ENCODE measurements at regions not wholly inside any gene's neighbourhood (a gene's known extent, or its start where the extent isn't known, plus 50 kb on each side); places are given as distances from the start of the nearest gene placed in this dataset.

GRCh38 chr1:245095903-245096302, 58.9 kb upstream of the KIF26B start:
- Histone ChIP-seq H3K9me2 (replicated peaks; ENCODE audit: low read depth, low read length) (no peaks in the 10 kb centered on the region), H3K79me2 (ENCODE audit: insufficient read depth, low read length) (no peaks in the 10 kb centered on the region), H3K27me3 (ENCODE audit: insufficient read depth, low read length, poor library complexity, severe bottlenecking) (no peaks in the 10 kb centered on the region), H4K20me1 (ENCODE audit: insufficient read depth, low read length, poor library complexity, severe bottlenecking) (no peaks in the 10 kb centered on the region), H2AFZ (ENCODE audit: low read length) (no peak overlapping the region), H3K9me3 (ENCODE audit: insufficient read depth, low read depth, low read length) (no peaks in the 10 kb centered on the region), H3K4me1 (ENCODE audit: insufficient read depth, low read length, poor library complexity, severe bottlenecking) (no peaks in the 10 kb centered on the region), H3K4me3 (ENCODE audit: low read length, poor library complexity, severe bottlenecking) (no peak overlapping the region), H3K36me3 (ENCODE audit: insufficient read depth, low read length) (no peaks in the 10 kb centered on the region), H3F3A (ENCODE audit: low read depth) (no peaks in the 10 kb centered on the region), H3K9ac (ENCODE audit: low read depth, low read length, poor library complexity, severe bottlenecking) (no peak overlapping the region), H3K4me2 (ENCODE audit: low read depth, low read length, poor library complexity, severe bottlenecking) (no peak overlapping the region)
- TF ChIP-seq CTCF (conservative IDR thresholded peaks at IDR 0.05; ENCODE audit: low read length) (no peak), EZH2phosphoT487 (IDR thresholded peaks at IDR 0.05; ENCODE audit: borderline replicate concordance) (no peak)

GRCh38 chr1:245094954-245095353, 59.8 kb upstream of the KIF26B start:
- Histone ChIP-seq H3K4me3 (ENCODE audit: low read length, poor library complexity, severe bottlenecking) (no peak overlapping the region), H3K36me3 (ENCODE audit: insufficient read depth, low read length) (no peaks in the 10 kb centered on the region), H3K4me1 (ENCODE audit: insufficient read depth, low read length, poor library complexity, severe bottlenecking) (no peaks in the 10 kb centered on the region), H3K9me3 (ENCODE audit: insufficient read depth, low read depth, low read length) (no peaks in the 10 kb centered on the region), H3K9me2 (replicated peaks; ENCODE audit: low read depth, low read length) (no peaks in the 10 kb centered on the region), H3F3A (ENCODE audit: low read depth) (no peaks in the 10 kb centered on the region), H4K20me1 (ENCODE audit: insufficient read depth, low read length, poor library complexity, severe bottlenecking) (no peaks in the 10 kb centered on the region), H2AFZ (ENCODE audit: low read length) (no peak overlapping the region), H3K9ac (ENCODE audit: low read depth, low read length, poor library complexity, severe bottlenecking) (no peak overlapping the region), H3K4me2 (ENCODE audit: low read depth, low read length, poor library complexity, severe bottlenecking) (no peak overlapping the region), H3K79me2 (ENCODE audit: insufficient read depth, low read length) (no peaks in the 10 kb centered on the region), H3K27me3 (ENCODE audit: insufficient read depth, low read length, poor library complexity, severe bottlenecking) (no peaks in the 10 kb centered on the region)
- TF ChIP-seq CTCF (conservative IDR thresholded peaks at IDR 0.05; ENCODE audit: low read length) = no peak

- Histone ChIP-seq H3K9me2 (replicated peaks; ENCODE audit: low read depth, low read length) (no peaks in the 10 kb centered on the region), H2AFZ (ENCODE audit: low read length) (no peak overlapping the region), H3K79me2 (ENCODE audit: insufficient read depth, low read length) (no peaks in the 10 kb centered on the region), H3K36me3 (ENCODE audit: insufficient read depth, low read length) (no peaks in the 10 kb centered on the region), H3K9ac (ENCODE audit: low read depth, low read length, poor library complexity, severe bottlenecking) (no peak overlapping the region), H3K4me1 (ENCODE audit: insufficient read depth, low read length, poor library complexity, severe bottlenecking) (no peaks in the 10 kb centered on the region), H4K20me1 (ENCODE audit: insufficient read depth, low read length, poor library complexity, severe bottlenecking) (no peaks in the 10 kb centered on the region), H3F3A (ENCODE audit: low read depth) (no peaks in the 10 kb centered on the region), H3K4me3 (ENCODE audit: low read length, poor library complexity, severe bottlenecking) (no peak overlapping the region), H3K4me2 (ENCODE audit: low read depth, low read length, poor library complexity, severe bottlenecking) (no peak overlapping the region), H3K9me3 (ENCODE audit: insufficient read depth, low read depth, low read length) (no peaks in the 10 kb centered on the region), H3K27me3 (ENCODE audit: insufficient read depth, low read length, poor library complexity, severe bottlenecking) (no peaks in the 10 kb centered on the region)
- TF ChIP-seq CTCF (conservative IDR thresholded peaks at IDR 0.05; ENCODE audit: low read length) (no peak), EZH2phosphoT487 (IDR thresholded peaks at IDR 0.05; ENCODE audit: borderline replicate concordance) (no peak)
Measured at GRCh38 chr1:245094092-245094491, 60.7 kb upstream of the KIF26B start.

All from Loucy (cell line).